Osteoblast (primary cell): ENCODE measurements at regions not wholly inside any gene's neighbourhood (a gene's known extent, or its start where the extent isn't known, plus 50 kb on each side); places are given as distances from the start of the nearest gene placed in this dataset.

Experiments
- DNase-seq: peaks from one replicate; pipeline ENCODE4 v3.0.0; 2011; ENCODE audit warnings: low spot score, mixed read lengths; ENCODE audit not compliant: insufficient read length; ENCODE audit errors: missing footprints
- H2AFZ ChIP-seq: 2 replicates; pipeline ENCODE4 v1.6.0; 2011; ENCODE audit warnings: mild to moderate bottlenecking, low read length
- H3K27ac ChIP-seq: 2 replicates; pipeline ENCODE4 v1.5.1; 2011; ENCODE audit warnings: mild to moderate bottlenecking, low read depth, low read length, moderate library complexity
- H3K27me3 ChIP-seq: 2 replicates; pipeline ENCODE4 v1.6.0; 2012; ENCODE audit warnings: mild to moderate bottlenecking, control low read depth, inconsistent platforms, low read length, moderate library complexity; ENCODE audit not compliant: insufficient read depth
- H3K36me3 ChIP-seq: 2 replicates; pipeline ENCODE4 v1.5.1; 2011; ENCODE audit warnings: mild to moderate bottlenecking, low read length, control low read depth, moderate library complexity; ENCODE audit not compliant: insufficient read depth
- H3K4me1 ChIP-seq: 2 replicates; pipeline ENCODE4 v1.5.1; 2011; ENCODE audit warnings: mild to moderate bottlenecking, low read length, control low read depth, moderate library complexity; ENCODE audit not compliant: insufficient read depth
- H3K4me2 ChIP-seq: 2 replicates; pipeline ENCODE4 v1.6.0; 2011; ENCODE audit warnings: mild to moderate bottlenecking, low read length; ENCODE audit not compliant: insufficient read depth
- H3K4me3 ChIP-seq: fragments of 200-600 bp; sonication (generic); 3 replicates; pipeline ENCODE4 v1.5.1; 2012; ENCODE audit warnings: mild to moderate bottlenecking, low read length, inconsistent platforms; ENCODE audit not compliant: insufficient read depth
- H3K79me2 ChIP-seq: 2 replicates; pipeline ENCODE4 v1.6.0; 2012; ENCODE audit warnings: mild to moderate bottlenecking, low read length, control low read depth, inconsistent platforms; ENCODE audit not compliant: insufficient read depth
- H3K9me3 ChIP-seq: 2 replicates; pipeline ENCODE4 v1.5.1; 2011; ENCODE audit warnings: low read depth, low read length, control low read depth
- H4K20me1 ChIP-seq: 2 replicates; pipeline ENCODE4 v1.6.0; 2012; ENCODE audit warnings: mild to moderate bottlenecking, low read length, control low read depth; ENCODE audit not compliant: insufficient read depth
- TF ChIP-seq, protein P1 (sequence below): IDR thresholded peaks from 2 replicates; pipeline ENCODE4 v1.5.1; 2011; ENCODE audit warnings: mild to moderate bottlenecking, low read depth, low read length, moderate library complexity; ENCODE audit errors: extremely low read depth

DNA sequence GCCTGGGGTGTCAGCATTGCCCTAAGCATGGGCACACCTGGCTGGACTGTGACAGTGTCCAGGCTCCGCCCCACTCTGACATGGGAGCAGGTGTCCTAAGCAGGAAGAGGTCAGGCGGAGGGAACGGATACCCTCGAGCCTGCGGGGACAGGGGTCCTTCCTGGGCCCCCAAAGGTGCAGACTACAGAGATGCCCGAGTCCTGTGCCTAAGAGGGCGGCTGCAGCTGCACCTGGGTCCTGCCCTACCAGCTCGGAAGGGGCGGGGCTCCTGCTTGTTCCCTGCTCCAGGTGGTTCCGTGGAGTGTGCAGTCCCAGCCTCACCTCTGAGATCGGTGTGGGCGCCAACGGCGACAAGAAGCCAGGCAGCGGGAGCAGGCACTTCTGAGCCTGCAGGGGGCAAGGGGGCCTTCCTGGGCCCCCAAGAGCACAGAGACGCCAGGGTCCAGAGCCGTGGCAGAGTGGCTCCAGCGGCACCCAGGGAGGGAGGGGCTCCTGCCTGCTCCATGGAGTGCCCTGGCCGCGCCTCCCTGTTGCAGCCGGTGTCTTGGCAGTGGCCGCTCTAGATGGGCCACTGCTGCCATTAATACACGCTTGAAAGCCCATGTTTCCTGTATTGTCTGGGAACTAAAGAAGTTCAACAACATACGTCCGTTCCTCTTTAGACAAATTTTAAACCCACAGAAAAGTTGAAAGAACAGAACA is 64.5 kb upstream of the CACNA2D1 start:
- Histone ChIP-seq H3K79me2 (no peaks in the 10 kb centered on the region), H3K4me3 (no peak overlapping the region), H3K4me2 (peak overlapping the region; percentile 32), H2AFZ (peak overlapping the region; percentile 51), H3K4me1 (peaks cover 12% of the 10 kb centered on the region), H3K27ac (no peak overlapping the region), H3K36me3 (no peaks in the 10 kb centered on the region), H4K20me1 (no peaks in the 10 kb centered on the region), H3K27me3 (no peaks in the 10 kb centered on the region), H3K9me3 (no peaks in the 10 kb centered on the region)
- TF ChIP-seq, protein P1, sequence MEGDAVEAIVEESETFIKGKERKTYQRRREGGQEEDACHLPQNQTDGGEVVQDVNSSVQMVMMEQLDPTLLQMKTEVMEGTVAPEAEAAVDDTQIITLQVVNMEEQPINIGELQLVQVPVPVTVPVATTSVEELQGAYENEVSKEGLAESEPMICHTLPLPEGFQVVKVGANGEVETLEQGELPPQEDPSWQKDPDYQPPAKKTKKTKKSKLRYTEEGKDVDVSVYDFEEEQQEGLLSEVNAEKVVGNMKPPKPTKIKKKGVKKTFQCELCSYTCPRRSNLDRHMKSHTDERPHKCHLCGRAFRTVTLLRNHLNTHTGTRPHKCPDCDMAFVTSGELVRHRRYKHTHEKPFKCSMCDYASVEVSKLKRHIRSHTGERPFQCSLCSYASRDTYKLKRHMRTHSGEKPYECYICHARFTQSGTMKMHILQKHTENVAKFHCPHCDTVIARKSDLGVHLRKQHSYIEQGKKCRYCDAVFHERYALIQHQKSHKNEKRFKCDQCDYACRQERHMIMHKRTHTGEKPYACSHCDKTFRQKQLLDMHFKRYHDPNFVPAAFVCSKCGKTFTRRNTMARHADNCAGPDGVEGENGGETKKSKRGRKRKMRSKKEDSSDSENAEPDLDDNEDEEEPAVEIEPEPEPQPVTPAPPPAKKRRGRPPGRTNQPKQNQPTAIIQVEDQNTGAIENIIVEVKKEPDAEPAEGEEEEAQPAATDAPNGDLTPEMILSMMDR, result no peak
- no peak for DNase-seq

DNA sequence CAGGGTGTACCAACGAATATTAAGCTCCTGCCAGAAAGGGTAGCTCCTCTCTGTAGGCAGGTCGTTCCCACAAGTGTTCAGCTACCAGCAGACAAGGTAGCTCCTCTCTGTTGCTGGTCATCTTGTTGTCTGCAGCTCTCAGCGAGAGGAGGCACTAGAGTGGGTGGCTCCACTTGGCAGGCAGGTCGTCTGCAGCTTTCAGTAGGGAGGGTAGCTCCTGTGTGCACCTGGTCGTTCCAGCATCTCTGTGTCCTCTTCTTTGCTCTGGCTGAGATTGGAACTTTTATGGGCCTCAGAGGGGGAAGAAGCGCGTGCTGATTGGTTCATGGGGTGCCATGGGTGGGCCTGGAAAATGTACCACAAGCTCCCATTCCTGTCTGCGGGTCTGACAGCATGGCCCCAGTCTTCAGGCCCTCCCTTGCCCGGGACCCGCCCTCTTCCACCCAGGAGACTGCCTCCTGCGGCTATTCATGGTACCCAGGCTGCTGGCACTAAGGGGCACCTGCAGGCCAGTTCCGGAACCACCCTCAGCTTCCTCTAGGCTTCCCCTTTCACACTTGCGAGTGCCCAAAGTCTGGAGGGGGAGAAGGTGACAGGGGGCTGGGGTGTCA is 63.9 kb upstream of the CACNA2D1 start:
- H3K79me2 ChIP-seq, result no peaks in the 10 kb centered on the region
- no peaks in the 10 kb centered on the region for H3K27me3 ChIP-seq
- TF ChIP-seq, protein P1, result no peak
- no peaks in the 10 kb centered on the region for H3K9me3 ChIP-seq
- peak overlapping the region; percentile 49 for H2AFZ ChIP-seq
- H3K4me2 ChIP-seq, result no peak overlapping the region
- H4K20me1 ChIP-seq, result no peaks in the 10 kb centered on the region
- H3K36me3 ChIP-seq, result no peaks in the 10 kb centered on the region
- H3K27ac ChIP-seq, result peak overlapping the region; percentile 39
- no peak overlapping the region for H3K4me3 ChIP-seq
- peaks cover 12% of the 10 kb centered on the region for H3K4me1 ChIP-seq
- no peak for DNase-seq

DNA sequence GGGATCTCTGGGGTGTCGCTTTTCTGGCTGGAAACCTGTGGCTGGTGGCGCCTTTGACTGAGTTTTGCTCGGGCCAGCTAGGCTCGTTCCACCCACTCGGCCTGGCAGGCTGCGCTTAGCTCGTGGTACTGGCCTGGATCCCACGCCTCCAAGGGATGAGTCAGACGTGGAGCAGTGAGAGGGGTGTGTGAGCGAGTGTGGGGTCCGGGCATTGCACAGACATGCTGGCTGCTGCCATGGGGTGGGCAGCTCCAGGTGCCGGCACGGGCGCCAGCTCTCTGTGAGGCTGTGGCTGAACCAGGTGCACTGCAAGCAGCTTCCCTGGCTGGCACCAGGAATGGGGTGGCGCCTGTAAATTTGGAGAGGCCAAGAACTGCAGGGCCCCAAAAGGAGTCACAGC is 63.1 kb upstream of the CACNA2D1 start:
- DNase-seq, result peak; percentile 95
- Histone ChIP-seq H3K36me3 (no peaks in the 10 kb centered on the region), H2AFZ (peak overlapping the region; percentile 49)

DNA sequence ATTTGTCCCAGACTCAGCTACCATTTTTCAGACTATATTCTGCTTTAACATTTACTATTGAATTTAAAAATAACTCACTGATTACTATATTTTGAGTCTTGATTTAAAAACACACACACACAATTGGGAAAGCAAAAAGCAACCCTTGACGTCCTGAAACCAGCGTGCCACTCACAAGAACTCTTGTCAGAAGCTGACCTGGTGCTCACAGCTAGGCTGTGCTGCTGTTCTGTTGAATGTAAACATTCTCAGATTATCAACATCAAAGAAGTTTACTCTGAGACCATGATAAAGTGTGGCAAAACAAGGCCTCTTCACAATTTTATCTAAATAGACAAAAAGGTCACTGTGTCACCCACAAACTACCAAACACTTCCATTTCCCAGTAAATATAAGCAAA is 62.6 kb upstream of the CACNA2D1 start:
- H3K27ac ChIP-seq, result no peak overlapping the region
- no peaks in the 10 kb centered on the region for H3K79me2 ChIP-seq
- no peaks in the 10 kb centered on the region for H3K27me3 ChIP-seq
- no peak overlapping the region for H3K4me3 ChIP-seq
- H3K9me3 ChIP-seq, result no peaks in the 10 kb centered on the region
- H2AFZ ChIP-seq, result peak overlapping the region; percentile 43
- TF ChIP-seq, protein P1, result no peak
- H3K4me2 ChIP-seq, result peak overlapping the region; percentile 57
- DNase-seq, result no peak
- H3K36me3 ChIP-seq, result no peaks in the 10 kb centered on the region
- no peaks in the 10 kb centered on the region for H4K20me1 ChIP-seq
- H3K4me1 ChIP-seq, result peaks cover 12% of the 10 kb centered on the region

More for the DNA sequence above, 63.1 kb upstream of the CACNA2D1 start:
- Histone ChIP-seq H3K9me3 (no peaks in the 10 kb centered on the region), H3K27ac (peak overlapping the region; percentile 39), H4K20me1 (no peaks in the 10 kb centered on the region), H3K4me1 (peaks cover 12% of the 10 kb centered on the region), H3K4me2 (peak overlapping the region; percentile 57), H3K79me2 (no peaks in the 10 kb centered on the region), H3K27me3 (no peaks in the 10 kb centered on the region), H3K4me3 (no peak overlapping the region)
- TF ChIP-seq, protein P1, result no peak
